ENCODE measurements at regions not wholly inside any gene's neighbourhood (a gene's known extent, or its start where the extent isn't known, plus 50 kb on each side); places are given as distances from the start of the nearest gene placed in this dataset.

- TF ChIP-seq POLR2A (IDR thresholded peaks at IDR 0.05; ENCODE audit: low read length) (no peak), GATA1 (IDR thresholded peaks at IDR 0.05; ENCODE audit: low read depth, low read length) (no peak)
Measured at GRCh38 chr2:122032264-122032645, 276.8 kb downstream of the TSN start.
